ENCODE measurements at regions not wholly inside any gene's neighbourhood (a gene's known extent, or its start where the extent isn't known, plus 50 kb on each side); places are given as distances from the start of the nearest gene placed in this dataset.
"Not testable (repeated sequence)": the region's sequence is repeated elsewhere in the genome, so short reads cannot be mapped to it uniquely, and the experiment has no call there.

DNA sequence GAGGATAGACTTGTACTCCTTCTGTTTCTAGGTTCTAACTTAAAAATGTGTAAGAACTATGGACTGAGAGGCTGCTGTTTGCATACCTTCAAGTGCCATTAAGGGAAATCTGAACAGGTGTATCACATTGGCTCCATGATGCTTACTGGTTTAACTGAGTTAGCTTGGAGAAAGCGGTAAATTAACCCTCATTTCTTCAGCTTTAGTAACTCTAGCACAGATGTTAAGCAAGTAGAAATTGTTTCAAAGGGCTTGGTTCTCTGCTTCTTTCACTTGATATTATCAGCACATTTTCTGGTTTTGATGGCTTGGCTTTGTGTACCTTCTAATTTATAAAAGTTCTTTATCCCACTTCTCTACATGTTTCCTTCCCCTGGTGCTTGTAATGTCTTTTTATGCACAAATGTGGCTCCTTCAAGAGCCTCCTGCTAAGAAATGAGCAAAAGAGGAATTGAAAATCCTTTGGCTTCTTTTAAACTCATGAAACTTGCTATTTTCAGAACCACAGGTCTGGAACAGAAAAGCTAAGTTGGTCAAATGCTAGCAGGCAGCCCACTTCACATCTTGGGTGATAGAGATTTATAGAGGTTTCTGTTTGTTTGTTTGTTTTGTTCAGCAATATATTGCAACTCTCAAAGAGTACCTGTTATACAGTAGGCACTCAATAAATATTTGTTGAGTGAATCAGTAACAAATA lies 249.9 kb upstream of the THUMPD2 start:
- no peaks in the 10 kb centered on the region for H3K27me3 Mint-ChIP-seq
- H3K36me3 Mint-ChIP-seq (ENCODE audit: insufficient read depth), result no peaks in the 10 kb centered on the region
- peaks cover 6% of the 10 kb centered on the region for H3K9me3 Mint-ChIP-seq
- DNase-seq (ENCODE audit: low spot score in 2 of 2) (no peak), ATAC-seq (replicated peaks; ENCODE audit: extremely low read depth, poor library complexity, severe bottlenecking) (no peak)
- no peak overlapping the region for H3K27ac Mint-ChIP-seq (ENCODE audit: low read depth)
- H3K4me3 Mint-ChIP-seq, result no peak overlapping the region
- no peaks in the 10 kb centered on the region for H3K4me1 Mint-ChIP-seq

DNA sequence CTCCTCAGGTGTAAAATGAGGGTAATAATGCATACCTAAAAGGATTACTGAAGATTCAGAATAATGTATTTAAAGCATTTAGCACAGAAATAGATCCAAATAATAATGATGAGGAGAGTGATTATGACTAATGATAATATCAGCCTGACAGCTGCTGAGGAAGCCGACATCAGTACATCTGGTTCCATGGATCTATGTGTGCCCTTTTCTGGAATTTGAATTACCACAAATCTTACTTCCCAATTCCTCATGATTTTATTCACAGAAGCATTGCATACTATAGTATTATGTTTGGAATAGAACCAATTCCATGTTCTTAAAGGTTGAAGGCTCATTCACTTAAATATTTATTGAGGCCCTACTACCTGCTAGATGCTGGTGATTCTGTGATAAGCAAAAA lies 248.9 kb upstream of the THUMPD2 start:
- Mint-ChIP-seq H3K27me3 (no peaks in the 10 kb centered on the region), H3K9me3 (peaks cover 6% of the 10 kb centered on the region), H3K27ac (ENCODE audit: low read depth) (no peak overlapping the region), H3K36me3 (ENCODE audit: insufficient read depth) (no peaks in the 10 kb centered on the region), H3K4me3 (no peak overlapping the region), H3K4me1 (no peaks in the 10 kb centered on the region)
- ATAC-seq (replicated peaks; ENCODE audit: extremely low read depth, poor library complexity, severe bottlenecking), result no peak
- DNase-seq (ENCODE audit: low spot score in 2 of 2), result no peak

DNA sequence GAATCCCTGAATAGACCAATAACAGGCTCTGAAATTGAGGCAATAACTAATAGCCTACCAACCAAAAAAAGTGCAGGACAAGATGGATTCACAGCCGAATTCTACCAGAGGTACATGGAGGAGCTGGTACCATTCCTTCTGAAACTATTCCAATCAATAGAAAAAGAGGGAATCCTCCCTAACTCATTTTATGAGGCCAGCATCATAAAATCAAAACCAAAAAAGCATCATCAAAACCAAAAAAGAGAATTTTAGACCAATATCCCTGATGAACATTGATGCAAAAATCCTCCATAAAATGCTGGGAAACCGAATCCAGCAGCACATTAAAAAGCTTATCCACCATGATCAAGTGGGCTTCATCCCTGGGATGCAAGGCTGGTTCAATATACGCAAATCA lies 246.2 kb upstream of the THUMPD2 start:
- not testable (repeated sequence) for DNase-seq (ENCODE audit: low spot score in 2 of 2); ATAC-seq (replicated peaks; ENCODE audit: extremely low read depth, poor library complexity, severe bottlenecking); H3K4me1 Mint-ChIP-seq; H3K27me3 Mint-ChIP-seq; H3K36me3 Mint-ChIP-seq (ENCODE audit: insufficient read depth); H3K27ac Mint-ChIP-seq (ENCODE audit: low read depth); H3K4me3 Mint-ChIP-seq
- H3K9me3 Mint-ChIP-seq, result peaks cover 16% of the 10 kb centered on the region

DNA sequence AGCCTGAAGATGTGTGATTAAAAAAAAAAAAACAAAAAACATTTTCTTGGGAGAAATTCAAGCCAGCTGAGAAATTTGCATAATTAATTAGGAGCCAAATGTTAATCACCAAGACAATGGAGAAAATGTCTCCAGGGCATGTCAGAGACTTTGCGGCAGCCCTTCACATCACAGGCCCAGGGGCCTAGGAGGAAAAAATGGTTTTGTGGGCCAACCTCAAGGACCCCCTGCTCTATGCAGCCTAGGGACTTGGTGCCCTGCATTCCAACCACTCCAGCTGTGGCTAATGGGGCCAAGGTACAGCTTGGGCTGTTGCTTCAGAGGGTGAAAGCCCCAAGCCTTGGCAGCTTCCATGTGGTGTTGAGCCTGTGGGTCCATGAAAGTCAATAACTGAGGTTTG lies 241.9 kb upstream of the THUMPD2 start:
- DNase-seq (ENCODE audit: low spot score in 2 of 2) (no peak), ATAC-seq (replicated peaks; ENCODE audit: extremely low read depth, poor library complexity, severe bottlenecking) (no peak)
- Mint-ChIP-seq H3K4me3 (no peak overlapping the region), H3K27ac (ENCODE audit: low read depth) (no peak overlapping the region), H3K36me3 (ENCODE audit: insufficient read depth) (no peaks in the 10 kb centered on the region), H3K4me1 (no peaks in the 10 kb centered on the region), H3K9me3 (peaks cover 23% of the 10 kb centered on the region), H3K27me3 (no peaks in the 10 kb centered on the region)

DNA sequence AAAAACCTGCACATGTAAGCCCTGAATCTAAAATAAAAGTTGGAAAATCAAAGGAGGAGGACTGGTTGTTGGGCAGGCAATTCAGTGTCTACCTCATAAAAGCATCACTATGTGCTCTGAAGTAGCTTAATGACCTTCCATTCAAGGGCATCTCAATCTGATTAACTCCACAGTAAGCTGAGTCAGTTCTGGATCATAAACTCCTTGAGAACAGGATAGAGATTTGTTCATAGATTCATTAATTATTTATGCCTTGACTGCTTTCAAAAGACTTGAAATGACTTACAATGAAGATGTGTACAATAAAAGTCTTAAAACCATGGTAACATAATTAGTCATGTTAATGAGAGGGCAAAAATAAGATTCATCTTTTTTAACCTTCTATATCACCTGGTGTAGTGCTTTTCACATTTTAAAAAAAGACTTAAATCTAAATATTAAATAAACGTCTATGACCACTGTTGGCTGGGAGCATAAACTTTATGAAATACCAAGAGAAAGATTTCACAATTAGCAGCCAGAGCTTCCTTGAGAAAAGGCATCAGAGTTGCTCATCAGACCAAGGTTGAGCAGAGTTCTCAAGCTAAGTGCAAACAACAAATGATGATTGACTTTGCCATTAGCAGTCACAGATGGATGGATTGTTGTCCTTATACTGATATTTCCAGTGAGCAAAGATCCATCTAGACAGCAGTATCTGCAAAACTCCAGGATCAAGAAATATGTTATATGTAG lies 237.3 kb upstream of the THUMPD2 start:
- ATAC-seq (replicated peaks; ENCODE audit: extremely low read depth, poor library complexity, severe bottlenecking), result no peak
- H3K36me3 Mint-ChIP-seq (ENCODE audit: insufficient read depth), result no peaks in the 10 kb centered on the region
- H3K4me3 Mint-ChIP-seq, result no peak overlapping the region
- no peaks in the 10 kb centered on the region for H3K27me3 Mint-ChIP-seq
- DNase-seq (ENCODE audit: low spot score in 2 of 2), result no peak
- no peaks in the 10 kb centered on the region for H3K4me1 Mint-ChIP-seq
- H3K9me3 Mint-ChIP-seq, result peaks cover 11% of the 10 kb centered on the region
- no peak overlapping the region for H3K27ac Mint-ChIP-seq (ENCODE audit: low read depth)

DNA sequence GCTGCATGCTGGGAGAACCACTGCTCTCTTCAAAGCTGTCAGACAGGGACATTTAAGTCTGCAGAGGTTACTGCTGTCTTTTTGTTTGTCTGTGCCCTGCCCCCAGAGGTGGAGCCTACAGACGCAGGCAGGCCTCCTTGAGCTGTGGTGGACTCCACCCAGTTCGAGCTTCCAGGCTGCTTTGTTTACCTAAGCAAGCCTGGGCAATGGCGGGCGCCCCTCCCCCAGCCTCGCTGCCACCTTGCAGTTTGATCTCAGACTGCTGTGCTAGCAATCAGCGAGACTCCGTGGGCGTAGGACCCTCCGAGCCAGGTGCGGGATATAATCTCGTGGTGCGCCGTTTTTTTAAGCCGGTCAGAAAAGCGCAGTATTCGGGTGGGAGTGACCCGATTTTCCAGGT lies 234.9 kb upstream of the THUMPD2 start:
- H3K4me1 Mint-ChIP-seq; H3K9me3 Mint-ChIP-seq; H3K27me3 Mint-ChIP-seq; H3K4me3 Mint-ChIP-seq; H3K27ac Mint-ChIP-seq (ENCODE audit: low read depth); H3K36me3 Mint-ChIP-seq (ENCODE audit: insufficient read depth); DNase-seq (ENCODE audit: low spot score in 2 of 2); ATAC-seq (replicated peaks; ENCODE audit: extremely low read depth, poor library complexity, severe bottlenecking): not testable (repeated sequence)

DNA sequence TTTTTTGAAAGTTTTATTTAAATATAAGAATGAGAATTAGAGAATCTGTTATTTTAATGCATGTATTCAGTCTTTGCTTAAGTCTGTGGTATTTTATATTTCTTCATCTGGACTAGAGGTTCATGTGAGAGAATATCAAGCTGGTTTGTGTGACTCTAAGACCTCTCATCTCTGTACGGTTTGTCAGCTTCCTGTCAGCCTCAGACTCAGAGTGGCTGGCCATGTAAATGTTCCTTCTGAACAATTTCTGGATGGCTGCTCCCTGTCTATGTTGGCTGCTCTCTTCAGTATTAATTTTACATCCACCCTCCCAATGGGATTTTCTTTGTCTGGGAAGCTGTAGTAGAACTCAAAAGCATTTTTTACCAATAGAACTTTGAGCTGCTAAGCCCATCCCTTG lies 225.3 kb upstream of the THUMPD2 start:
- H3K27me3 Mint-ChIP-seq, result no peaks in the 10 kb centered on the region

DNA sequence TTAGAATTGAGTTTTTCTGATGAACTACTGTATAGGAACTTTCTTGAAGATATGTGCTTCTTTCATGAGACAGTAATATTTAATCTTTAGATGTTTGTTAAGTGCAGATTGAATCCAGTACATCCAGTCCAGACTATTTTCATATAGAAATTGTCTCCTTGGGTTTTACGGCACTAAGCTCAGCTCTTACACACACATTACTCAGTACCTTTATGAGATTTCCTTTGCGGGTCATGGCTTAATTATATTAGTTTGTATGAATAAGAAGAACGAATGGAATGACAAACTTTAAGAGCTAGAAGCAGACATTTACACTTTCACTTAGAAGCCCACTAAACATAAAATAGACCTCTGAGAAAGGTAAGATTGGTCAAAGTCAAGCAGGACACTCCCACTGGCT lies 223.3 kb upstream of the THUMPD2 start:
- DNase-seq (ENCODE audit: low spot score in 2 of 2) (no peak), ATAC-seq (replicated peaks; ENCODE audit: extremely low read depth, poor library complexity, severe bottlenecking) (no peak)
- no peaks in the 10 kb centered on the region for H3K4me1 Mint-ChIP-seq
- H3K36me3 Mint-ChIP-seq (ENCODE audit: insufficient read depth), result no peaks in the 10 kb centered on the region
- no peak overlapping the region for H3K4me3 Mint-ChIP-seq
- H3K27me3 Mint-ChIP-seq, result no peaks in the 10 kb centered on the region
- peaks cover 3% of the 10 kb centered on the region for H3K9me3 Mint-ChIP-seq
- H3K27ac Mint-ChIP-seq (ENCODE audit: low read depth), result no peak overlapping the region

More for the DNA sequence above, 225.3 kb upstream of the THUMPD2 start:
- Mint-ChIP-seq H3K4me1 (no peaks in the 10 kb centered on the region), H3K36me3 (ENCODE audit: insufficient read depth) (no peaks in the 10 kb centered on the region), H3K9me3 (peaks cover 3% of the 10 kb centered on the region), H3K27ac (ENCODE audit: low read depth) (no peak overlapping the region), H3K4me3 (no peak overlapping the region)
- DNase-seq (ENCODE audit: low spot score in 2 of 2) (no peak), ATAC-seq (replicated peaks; ENCODE audit: extremely low read depth, poor library complexity, severe bottlenecking) (no peak)

DNA sequence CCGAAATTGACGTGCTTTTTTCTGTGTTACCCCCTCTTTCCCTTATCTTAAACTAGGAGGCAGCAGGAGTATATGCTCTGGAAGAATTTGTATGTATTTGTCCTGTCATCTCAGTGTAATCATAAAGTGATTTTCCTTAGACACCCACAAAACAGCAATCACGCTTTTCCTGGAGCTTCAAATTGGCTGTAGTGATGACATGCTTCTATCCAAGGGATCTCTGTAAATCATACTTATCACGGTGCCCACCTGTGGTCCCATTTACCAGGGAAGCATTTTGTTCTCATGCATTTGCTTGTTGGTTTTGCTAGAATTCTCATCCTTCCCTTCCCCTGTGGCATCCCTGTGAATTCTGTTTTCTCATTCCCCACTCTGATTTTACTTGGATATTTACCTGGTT lies 220.8 kb upstream of the THUMPD2 start:
- Mint-ChIP-seq H3K36me3 (ENCODE audit: insufficient read depth) (no peaks in the 10 kb centered on the region), H3K4me3 (no peak overlapping the region), H3K9me3 (peaks cover 3% of the 10 kb centered on the region), H3K27ac (ENCODE audit: low read depth) (no peak overlapping the region), H3K4me1 (no peaks in the 10 kb centered on the region), H3K27me3 (no peaks in the 10 kb centered on the region)
- ATAC-seq (replicated peaks; ENCODE audit: extremely low read depth, poor library complexity, severe bottlenecking) (no peak), DNase-seq (ENCODE audit: low spot score in 2 of 2) (no peak)

DNA sequence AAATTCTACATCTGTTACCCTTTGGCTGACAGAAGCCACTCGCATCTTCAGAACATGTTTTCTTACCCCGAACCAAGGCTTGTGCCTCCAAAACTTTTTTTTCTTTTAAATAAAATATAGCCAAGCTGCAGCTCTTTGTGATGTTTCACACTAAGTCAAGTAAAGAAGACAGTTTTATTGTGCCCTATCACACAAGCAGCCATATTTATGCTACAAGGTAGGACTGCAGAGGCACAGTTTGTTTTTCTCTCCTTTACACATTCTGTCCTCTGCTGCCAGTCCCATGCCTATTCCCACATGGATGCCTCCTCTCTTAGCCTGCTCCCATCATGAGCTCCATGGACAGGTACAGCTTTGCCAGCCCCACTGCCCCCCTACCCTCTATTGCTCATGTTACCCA lies 219.6 kb upstream of the THUMPD2 start:
- ATAC-seq (replicated peaks; ENCODE audit: extremely low read depth, poor library complexity, severe bottlenecking), result no peak
- Mint-ChIP-seq H3K36me3 (ENCODE audit: insufficient read depth) (no peaks in the 10 kb centered on the region), H3K27ac (ENCODE audit: low read depth) (no peak overlapping the region), H3K27me3 (no peaks in the 10 kb centered on the region), H3K9me3 (peaks cover 3% of the 10 kb centered on the region), H3K4me3 (no peak overlapping the region), H3K4me1 (no peaks in the 10 kb centered on the region)
- DNase-seq (ENCODE audit: low spot score in 2 of 2), result no peak

DNA sequence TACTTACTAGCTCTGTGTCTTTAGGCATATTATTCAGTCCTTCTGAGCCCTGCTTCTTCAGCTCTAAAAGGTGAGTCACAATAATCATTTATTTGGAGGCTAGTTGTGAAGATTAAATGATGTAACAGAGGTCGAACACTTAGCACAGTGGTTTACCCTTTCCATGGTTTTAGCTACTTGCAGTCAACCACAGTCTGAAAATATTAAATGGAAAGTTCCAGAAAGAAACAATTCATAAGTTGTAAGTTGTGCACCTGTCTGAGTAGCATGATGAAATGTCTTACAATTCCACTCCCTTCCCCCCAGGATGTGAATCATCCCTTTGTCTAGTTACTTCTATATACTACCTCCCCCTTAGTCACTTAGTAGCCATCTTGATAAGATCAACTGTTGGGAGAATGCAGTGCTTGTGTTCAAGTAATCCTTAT lies 217.6 kb upstream of the THUMPD2 start:
- no peaks in the 10 kb centered on the region for H3K27me3 Mint-ChIP-seq
- ATAC-seq (replicated peaks; ENCODE audit: extremely low read depth, poor library complexity, severe bottlenecking), result no peak
- peaks cover 3% of the 10 kb centered on the region for H3K9me3 Mint-ChIP-seq
- H3K27ac Mint-ChIP-seq (ENCODE audit: low read depth), result no peak overlapping the region
- H3K36me3 Mint-ChIP-seq (ENCODE audit: insufficient read depth), result no peaks in the 10 kb centered on the region
- H3K4me1 Mint-ChIP-seq, result no peaks in the 10 kb centered on the region
- no peak for DNase-seq (ENCODE audit: low spot score in 2 of 2)
- no peak overlapping the region for H3K4me3 Mint-ChIP-seq

DNA sequence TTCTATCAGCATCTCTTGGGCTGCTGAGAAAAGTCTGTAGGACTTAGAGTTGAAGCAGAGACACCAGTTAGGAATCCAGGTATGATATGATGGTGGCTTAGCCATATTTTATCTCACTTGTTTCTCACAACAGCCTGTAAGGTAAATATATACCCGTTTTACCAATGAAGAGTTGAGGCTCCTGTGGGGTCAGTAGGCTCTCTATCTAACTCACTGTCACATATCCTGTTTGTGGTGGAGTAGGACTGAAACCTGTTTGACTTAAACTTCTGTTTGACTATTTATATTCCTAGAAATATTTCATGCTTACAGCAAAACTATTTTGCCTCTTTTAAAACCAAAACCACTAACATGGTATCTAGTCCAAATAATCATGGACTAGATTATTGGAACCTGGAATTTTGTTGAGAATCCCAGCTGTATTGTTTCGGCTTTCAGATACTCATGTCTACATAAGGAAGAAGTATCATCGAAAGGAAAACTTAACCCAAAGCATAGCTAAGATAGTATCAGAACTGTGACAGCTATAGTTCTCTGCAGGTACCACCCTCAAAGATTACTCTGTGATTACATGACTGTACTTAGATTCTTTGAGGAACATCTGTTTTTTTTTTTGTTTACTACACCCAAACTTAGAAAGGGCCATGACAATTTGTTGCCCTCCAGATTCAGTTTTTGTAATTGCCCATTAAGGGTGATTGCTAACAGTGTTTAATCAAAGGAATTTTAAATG lies 216.1 kb upstream of the THUMPD2 start:
- no peaks in the 10 kb centered on the region for H3K4me1 Mint-ChIP-seq
- H3K9me3 Mint-ChIP-seq, result peaks cover 3% of the 10 kb centered on the region
- H3K4me3 Mint-ChIP-seq, result no peak overlapping the region
- no peaks in the 10 kb centered on the region for H3K36me3 Mint-ChIP-seq (ENCODE audit: insufficient read depth)
- H3K27me3 Mint-ChIP-seq, result no peaks in the 10 kb centered on the region
- ATAC-seq (replicated peaks; ENCODE audit: extremely low read depth, poor library complexity, severe bottlenecking), result no peak
- no peak for DNase-seq (ENCODE audit: low spot score in 2 of 2)
- H3K27ac Mint-ChIP-seq (ENCODE audit: low read depth), result no peak overlapping the region

DNA sequence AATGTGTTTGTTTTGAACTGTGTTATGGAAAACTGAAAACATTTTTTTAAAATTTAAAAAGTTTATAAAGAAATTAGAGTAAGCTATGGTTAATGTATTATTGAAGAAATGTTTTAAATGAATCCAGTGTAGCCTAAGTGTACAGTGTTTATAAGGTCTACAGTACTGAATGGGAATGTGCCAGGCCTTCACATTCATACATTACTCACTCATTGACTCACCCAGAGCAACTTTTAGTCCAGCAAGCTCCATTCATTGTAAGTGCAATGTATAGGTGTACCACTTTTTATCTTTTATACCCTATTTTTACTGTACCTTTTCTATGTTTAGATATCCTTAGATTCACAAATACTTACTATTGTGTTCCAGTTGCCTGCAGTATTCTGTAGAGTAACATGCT lies 215.1 kb upstream of the THUMPD2 start:
- Mint-ChIP-seq H3K36me3 (ENCODE audit: insufficient read depth) (no peaks in the 10 kb centered on the region), H3K9me3 (no peaks in the 10 kb centered on the region), H3K4me3 (no peak overlapping the region), H3K27me3 (no peaks in the 10 kb centered on the region), H3K27ac (ENCODE audit: low read depth) (no peak overlapping the region), H3K4me1 (no peaks in the 10 kb centered on the region)
- no peak for ATAC-seq (replicated peaks; ENCODE audit: extremely low read depth, poor library complexity, severe bottlenecking)
- DNase-seq (ENCODE audit: low spot score in 2 of 2), result no peak
